ENCODE measurements at regions not wholly inside any gene's neighbourhood (a gene's known extent, or its start where the extent isn't known, plus 50 kb on each side); places are given as distances from the start of the nearest gene placed in this dataset.

GRCh38 chr20:1792274-1792673 is 102.9 kb upstream of the SIRPA start:
- Histone ChIP-seq H3K27me3 (ENCODE audit: control insufficient read depth, insufficient read depth, low read length) (no peaks in the 10 kb centered on the region), H3K27ac (ENCODE audit: low read length) (no peak overlapping the region), H3K4me1 (ENCODE audit: control insufficient read depth, insufficient read depth, low read length) (peaks cover 1% of the 10 kb centered on the region; the same call in 1 of the 2 replicates), H3K9me3 (ENCODE audit: control insufficient read depth, insufficient read depth, low read length) (no peaks in the 10 kb centered on the region), H3K36me3 (ENCODE audit: control insufficient read depth, insufficient read depth, low read length) (no peaks in the 10 kb centered on the region), H3K4me3 (ENCODE audit: low read length) (no peak overlapping the region)
- WGBS (ENCODE audit: insufficient coverage, insufficient read length), result no CpG with 5 or more reads among the region's 2 CpGs
- DNase-seq (ENCODE audit: low read depth, low spot score), result no peak

- Histone ChIP-seq H3K36me3 (ENCODE audit: control insufficient read depth, insufficient read depth, low read length) (no peaks in the 10 kb centered on the region), H3K27ac (ENCODE audit: low read length) (no peak overlapping the region), H3K4me3 (ENCODE audit: low read length) (no peak overlapping the region), H3K9me3 (ENCODE audit: control insufficient read depth, insufficient read depth, low read length) (no peaks in the 10 kb centered on the region), H3K4me1 (ENCODE audit: control insufficient read depth, insufficient read depth, low read length) (peaks cover 1% of the 10 kb centered on the region; the same call in 1 of the 2 replicates), H3K27me3 (ENCODE audit: control insufficient read depth, insufficient read depth, low read length) (no peaks in the 10 kb centered on the region)
- WGBS (ENCODE audit: insufficient coverage, insufficient read length), result no CpG with 5 or more reads among the region's 3 CpGs
- no peak for DNase-seq (ENCODE audit: low read depth, low spot score)
Measured at GRCh38 chr20:1790386-1790785, 104.8 kb upstream of the SIRPA start.

- H3K9me3 ChIP-seq (ENCODE audit: control insufficient read depth, insufficient read depth, low read length), result no peaks in the 10 kb centered on the region
- no peaks in the 10 kb centered on the region for H3K27me3 ChIP-seq (ENCODE audit: control insufficient read depth, insufficient read depth, low read length)
- no peak overlapping the region for H3K4me3 ChIP-seq (ENCODE audit: low read length)
- DNase-seq (ENCODE audit: low read depth, low spot score), result no peak
- H3K4me1 ChIP-seq (ENCODE audit: control insufficient read depth, insufficient read depth, low read length), result peaks cover 1% of the 10 kb centered on the region; the same call in 1 of the 2 replicates
- no peaks in the 10 kb centered on the region for H3K36me3 ChIP-seq (ENCODE audit: control insufficient read depth, insufficient read depth, low read length)
- WGBS (ENCODE audit: insufficient coverage, insufficient read length), result 100% methylated on average over 1 of the region's 4 CpGs
- H3K27ac ChIP-seq (ENCODE audit: low read length), result no peak overlapping the region
Measured at GRCh38 chr20:1788044-1788443, 107.2 kb upstream of the SIRPA start.

- DNase-seq (ENCODE audit: low read depth, low spot score), result no peak
- H3K4me3 ChIP-seq (ENCODE audit: low read length), result no peak overlapping the region
- no CpG with 5 or more reads among the region's 6 CpGs for WGBS (ENCODE audit: insufficient coverage, insufficient read length)
- H3K4me1 ChIP-seq (ENCODE audit: control insufficient read depth, insufficient read depth, low read length), result peaks cover 1% of the 10 kb centered on the region; the same call in 1 of the 2 replicates
- H3K36me3 ChIP-seq (ENCODE audit: control insufficient read depth, insufficient read depth, low read length), result no peaks in the 10 kb centered on the region
- H3K9me3 ChIP-seq (ENCODE audit: control insufficient read depth, insufficient read depth, low read length), result no peaks in the 10 kb centered on the region
- H3K27me3 ChIP-seq (ENCODE audit: control insufficient read depth, insufficient read depth, low read length), result no peaks in the 10 kb centered on the region
- no peak overlapping the region for H3K27ac ChIP-seq (ENCODE audit: low read length)
Measured at GRCh38 chr20:1786486-1786885, 108.7 kb upstream of the SIRPA start.

GRCh38 chr20:1784586-1784985 is 110.6 kb upstream of the SIRPA start:
- H3K4me3 ChIP-seq (ENCODE audit: low read length), result no peak overlapping the region
- no peaks in the 10 kb centered on the region for H3K9me3 ChIP-seq (ENCODE audit: control insufficient read depth, insufficient read depth, low read length)
- no peaks in the 10 kb centered on the region for H3K27me3 ChIP-seq (ENCODE audit: control insufficient read depth, insufficient read depth, low read length)
- H3K27ac ChIP-seq (ENCODE audit: low read length), result no peak overlapping the region
- WGBS (ENCODE audit: insufficient coverage, insufficient read length), result no CpG with 5 or more reads among the region's 4 CpGs
- H3K36me3 ChIP-seq (ENCODE audit: control insufficient read depth, insufficient read depth, low read length), result no peaks in the 10 kb centered on the region
- DNase-seq (ENCODE audit: low read depth, low spot score), result no peak
- H3K4me1 ChIP-seq (ENCODE audit: control insufficient read depth, insufficient read depth, low read length), result no peaks in the 10 kb centered on the region

- Histone ChIP-seq H3K27ac (ENCODE audit: low read length) (no peak overlapping the region), H3K4me1 (ENCODE audit: control insufficient read depth, insufficient read depth, low read length) (no peaks in the 10 kb centered on the region), H3K9me3 (ENCODE audit: control insufficient read depth, insufficient read depth, low read length) (no peaks in the 10 kb centered on the region), H3K36me3 (ENCODE audit: control insufficient read depth, insufficient read depth, low read length) (no peaks in the 10 kb centered on the region), H3K27me3 (ENCODE audit: control insufficient read depth, insufficient read depth, low read length) (no peaks in the 10 kb centered on the region), H3K4me3 (ENCODE audit: low read length) (no peak overlapping the region)
- WGBS (ENCODE audit: insufficient coverage, insufficient read length), result no CpG with 5 or more reads among the region's 4 CpGs
- DNase-seq (ENCODE audit: low read depth, low spot score), result no peak
Measured at GRCh38 chr20:1783245-1783644, 112.0 kb upstream of the SIRPA start.

GRCh38 chr20:1782181-1782580 is 113.0 kb upstream of the SIRPA start:
- no CpG with 5 or more reads among the region's 3 CpGs for WGBS (ENCODE audit: insufficient coverage, insufficient read length)
- Histone ChIP-seq H3K4me3 (ENCODE audit: low read length) (no peak overlapping the region), H3K4me1 (ENCODE audit: control insufficient read depth, insufficient read depth, low read length) (no peaks in the 10 kb centered on the region), H3K27ac (ENCODE audit: low read length) (no peak overlapping the region), H3K9me3 (ENCODE audit: control insufficient read depth, insufficient read depth, low read length) (no peaks in the 10 kb centered on the region), H3K36me3 (ENCODE audit: control insufficient read depth, insufficient read depth, low read length) (no peaks in the 10 kb centered on the region), H3K27me3 (ENCODE audit: control insufficient read depth, insufficient read depth, low read length) (no peaks in the 10 kb centered on the region)
- no peak for DNase-seq (ENCODE audit: low read depth, low spot score)

- Histone ChIP-seq H3K4me3 (ENCODE audit: low read length) (no peak overlapping the region), H3K9me3 (ENCODE audit: control insufficient read depth, insufficient read depth, low read length) (no peaks in the 10 kb centered on the region), H3K27ac (ENCODE audit: low read length) (no peak overlapping the region), H3K4me1 (ENCODE audit: control insufficient read depth, insufficient read depth, low read length) (no peaks in the 10 kb centered on the region), H3K36me3 (ENCODE audit: control insufficient read depth, insufficient read depth, low read length) (no peaks in the 10 kb centered on the region), H3K27me3 (ENCODE audit: control insufficient read depth, insufficient read depth, low read length) (no peaks in the 10 kb centered on the region)
- DNase-seq (ENCODE audit: low read depth, low spot score), result no peak
- no CpG with 5 or more reads among the region's 5 CpGs for WGBS (ENCODE audit: insufficient coverage, insufficient read length)
Measured at GRCh38 chr20:1779567-1779966, 115.6 kb upstream of the SIRPA start.

GRCh38 chr20:1778338-1778737 is 116.9 kb upstream of the SIRPA start:
- H3K27me3 ChIP-seq (ENCODE audit: control insufficient read depth, insufficient read depth, low read length), result no peaks in the 10 kb centered on the region
- H3K4me3 ChIP-seq (ENCODE audit: low read length), result no peak overlapping the region
- no peaks in the 10 kb centered on the region for H3K9me3 ChIP-seq (ENCODE audit: control insufficient read depth, insufficient read depth, low read length)
- no peak overlapping the region for H3K27ac ChIP-seq (ENCODE audit: low read length)
- H3K36me3 ChIP-seq (ENCODE audit: control insufficient read depth, insufficient read depth, low read length), result no peaks in the 10 kb centered on the region
- no CpG with 5 or more reads among the region's 12 CpGs for WGBS (ENCODE audit: insufficient coverage, insufficient read length)
- no peak for DNase-seq (ENCODE audit: low read depth, low spot score)
- H3K4me1 ChIP-seq (ENCODE audit: control insufficient read depth, insufficient read depth, low read length), result no peaks in the 10 kb centered on the region

- no CpG with 5 or more reads among the region's 14 CpGs for WGBS (ENCODE audit: insufficient coverage, insufficient read length)
- no peaks in the 10 kb centered on the region for H3K36me3 ChIP-seq (ENCODE audit: control insufficient read depth, insufficient read depth, low read length)
- H3K27ac ChIP-seq (ENCODE audit: low read length), result no peak overlapping the region
- no peak overlapping the region for H3K4me3 ChIP-seq (ENCODE audit: low read length)
- no peaks in the 10 kb centered on the region for H3K4me1 ChIP-seq (ENCODE audit: control insufficient read depth, insufficient read depth, low read length)
- H3K27me3 ChIP-seq (ENCODE audit: control insufficient read depth, insufficient read depth, low read length), result no peaks in the 10 kb centered on the region
- H3K9me3 ChIP-seq (ENCODE audit: control insufficient read depth, insufficient read depth, low read length), result no peaks in the 10 kb centered on the region
- no peak for DNase-seq (ENCODE audit: low read depth, low spot score)
Measured at GRCh38 chr20:1777476-1777820, 117.8 kb upstream of the SIRPA start.

GRCh38 chr20:1776681-1777475 is 118.3 kb upstream of the SIRPA start:
- peak; percentile 76 for DNase-seq (ENCODE audit: low read depth, low spot score)
- WGBS (ENCODE audit: insufficient coverage, insufficient read length), result no CpG with 5 or more reads among the region's 35 CpGs

More at GRCh38 chr20:1776681-1777475, 118.3 kb upstream of the SIRPA start:
- Histone ChIP-seq H3K4me1 (ENCODE audit: control insufficient read depth, insufficient read depth, low read length) (no peaks in the 10 kb centered on the region), H3K4me3 (ENCODE audit: low read length) (peak overlapping the region; percentile 75), H3K9me3 (ENCODE audit: control insufficient read depth, insufficient read depth, low read length) (no peaks in the 10 kb centered on the region), H3K36me3 (ENCODE audit: control insufficient read depth, insufficient read depth, low read length) (no peaks in the 10 kb centered on the region), H3K27me3 (ENCODE audit: control insufficient read depth, insufficient read depth, low read length) (no peaks in the 10 kb centered on the region), H3K27ac (ENCODE audit: low read length) (no peak overlapping the region)

All from iPS DF 6.9 (cell line).